ENCODE measurements at regions not wholly inside any gene's neighbourhood (a gene's known extent, or its start where the extent isn't known, plus 50 kb on each side); places are given as distances from the start of the nearest gene placed in this dataset.
A peak's percentile ranks its signal among the peaks of the same experiment; 100 is the strongest.
"Not testable (repeated sequence)": the region's sequence is repeated elsewhere in the genome, so short reads cannot be mapped to it uniquely, and the experiment has no call there.

DNA sequence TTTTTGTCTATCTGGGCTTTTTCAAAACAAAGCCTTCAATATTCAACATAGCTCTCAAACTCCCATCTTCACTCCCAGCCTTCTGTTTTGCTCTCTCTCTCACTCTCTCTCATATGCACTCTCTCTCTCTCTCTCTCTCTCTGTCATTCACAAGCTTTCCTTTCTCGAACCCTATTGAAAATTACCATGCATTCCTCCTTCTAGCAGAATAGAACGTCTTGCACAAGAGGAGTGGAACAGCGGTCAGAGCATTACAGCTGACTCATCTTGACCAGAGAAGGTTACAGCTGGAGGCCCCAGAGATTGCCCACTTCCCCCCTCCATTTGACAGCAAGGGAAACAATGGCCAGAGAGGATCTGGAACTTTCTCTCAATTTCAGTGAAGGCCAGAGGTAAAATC, 51.0 kb upstream of the LIFR start:
- DNase-seq, result no peak

DNA sequence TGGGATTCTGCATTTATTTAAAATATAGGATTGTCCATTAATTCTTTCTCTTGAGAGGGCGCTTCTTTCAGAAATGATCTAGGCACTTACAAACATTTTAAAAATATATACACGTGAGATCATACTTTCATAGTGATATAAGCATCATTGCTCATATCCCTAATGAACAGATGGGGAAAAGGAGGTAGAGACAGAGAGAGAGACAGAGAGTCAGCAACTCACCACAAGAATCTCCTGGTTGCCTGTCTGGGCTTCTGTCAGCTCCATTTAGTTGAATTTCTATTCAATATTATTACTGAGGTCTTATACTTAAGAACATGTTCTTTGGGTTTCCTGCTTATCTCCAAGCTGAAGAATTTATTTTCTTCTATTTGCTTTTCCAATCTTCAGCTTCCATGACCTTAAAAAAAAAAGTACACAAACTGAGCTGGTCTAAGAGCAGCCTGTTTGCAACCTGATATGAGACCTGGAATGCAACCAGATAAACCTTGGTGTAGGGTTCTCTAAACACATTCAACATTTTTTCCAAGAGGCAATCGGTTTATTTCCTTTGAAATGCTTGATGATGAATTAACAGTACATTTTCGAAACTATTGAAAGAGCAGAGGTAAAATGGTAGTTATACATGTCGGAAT, 51.6 kb upstream of the LIFR start:
- no peak for DNase-seq

DNA sequence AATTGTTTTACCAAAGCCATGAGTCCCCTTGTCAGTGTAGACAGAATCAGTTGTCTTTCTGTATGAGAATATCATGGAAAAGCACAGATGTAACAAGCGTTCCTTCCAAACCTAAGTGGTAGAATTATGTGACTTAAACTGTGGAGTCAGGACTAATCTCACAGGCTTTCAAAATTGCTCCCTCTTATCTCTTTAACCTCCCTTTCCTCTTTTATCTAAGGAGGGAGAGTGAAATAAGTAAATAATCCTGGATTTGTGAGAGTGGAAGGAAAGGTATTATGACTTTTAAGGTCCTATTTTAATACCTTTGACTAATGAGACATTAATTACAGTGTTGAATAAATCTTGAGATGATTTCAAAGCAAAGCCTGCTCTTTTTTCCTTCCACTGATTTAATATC, 52.4 kb upstream of the LIFR start:
- peak; percentile 37 for DNase-seq

DNA sequence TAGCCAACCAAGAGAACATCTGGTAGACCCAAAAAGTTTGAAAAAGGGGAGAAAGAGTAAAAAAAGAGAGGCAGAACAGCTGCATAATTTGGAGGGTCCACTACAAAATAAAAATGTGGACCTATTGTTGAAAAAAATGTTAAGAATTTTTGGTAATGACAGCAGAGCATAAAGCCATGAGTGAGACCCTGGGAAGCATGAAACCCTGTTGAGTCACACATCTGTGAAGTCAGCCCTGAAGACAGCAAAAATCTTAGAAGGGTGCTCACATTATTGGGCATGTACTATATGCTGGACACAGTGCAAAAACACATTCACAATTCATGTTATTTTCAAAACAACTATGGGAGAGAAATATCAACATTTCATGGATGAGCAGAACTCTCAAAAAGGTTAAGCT, 56.4 kb upstream of the LIFR start:
- no peak for DNase-seq

DNA sequence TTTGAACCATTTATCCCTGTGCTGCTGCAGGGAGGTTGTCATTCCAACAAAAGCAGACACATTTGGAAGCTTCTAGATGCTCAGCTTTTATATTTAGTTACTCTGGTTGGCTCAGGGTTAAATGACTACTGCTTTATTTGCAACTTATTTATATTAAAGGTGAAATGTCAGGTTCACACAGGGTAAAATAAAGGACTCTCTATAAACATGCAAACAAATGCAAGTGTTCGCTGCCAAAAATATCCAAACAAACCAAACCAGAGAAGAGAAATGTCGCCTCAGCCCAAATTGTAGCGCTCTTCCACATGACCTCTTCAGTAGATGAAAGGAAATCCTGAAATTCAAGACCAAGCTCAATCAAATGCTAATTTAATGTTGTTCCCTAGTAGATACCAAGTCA, 57.0 kb upstream of the LIFR start:
- no peak for DNase-seq

DNA sequence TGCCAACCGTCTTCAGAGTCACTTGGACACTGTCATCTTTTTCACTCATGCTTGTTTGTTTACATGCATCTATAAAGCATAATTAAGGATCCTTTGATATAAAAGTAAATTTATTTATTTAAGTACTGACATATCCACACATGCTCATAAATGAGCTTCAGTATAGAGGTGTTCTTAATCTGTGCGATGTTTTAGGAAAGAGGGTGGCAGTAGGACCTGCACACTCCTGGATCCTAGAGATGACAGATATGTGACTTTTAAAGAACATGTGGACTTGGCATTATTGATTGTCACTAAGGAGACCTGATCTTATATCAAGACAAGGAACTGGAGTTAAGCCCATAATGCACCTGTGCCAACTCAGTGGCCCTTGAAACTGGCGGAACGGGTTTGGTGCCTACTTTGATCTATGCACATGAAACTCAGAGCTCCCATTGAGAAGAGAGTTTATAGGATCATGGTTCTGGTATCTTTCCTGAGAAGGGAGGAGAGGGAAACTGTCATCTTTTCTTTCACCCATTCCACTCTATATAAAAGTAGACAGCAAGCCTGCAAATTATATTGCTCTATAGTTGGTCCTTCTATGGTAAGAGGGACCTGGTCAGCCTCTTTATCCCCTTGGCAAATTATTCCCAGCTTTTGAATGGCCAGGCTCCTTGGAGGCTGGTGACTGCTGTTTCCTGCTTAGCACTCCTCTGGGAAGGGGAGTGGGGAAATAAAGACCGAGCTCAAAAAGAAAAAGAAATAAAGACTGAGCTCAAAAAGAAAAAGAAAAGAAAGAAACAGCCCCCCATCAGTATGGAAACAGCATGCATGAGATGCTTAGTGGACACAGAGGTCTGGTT, 57.8 kb upstream of the LIFR start:
- DNase-seq, result no peak

DNA sequence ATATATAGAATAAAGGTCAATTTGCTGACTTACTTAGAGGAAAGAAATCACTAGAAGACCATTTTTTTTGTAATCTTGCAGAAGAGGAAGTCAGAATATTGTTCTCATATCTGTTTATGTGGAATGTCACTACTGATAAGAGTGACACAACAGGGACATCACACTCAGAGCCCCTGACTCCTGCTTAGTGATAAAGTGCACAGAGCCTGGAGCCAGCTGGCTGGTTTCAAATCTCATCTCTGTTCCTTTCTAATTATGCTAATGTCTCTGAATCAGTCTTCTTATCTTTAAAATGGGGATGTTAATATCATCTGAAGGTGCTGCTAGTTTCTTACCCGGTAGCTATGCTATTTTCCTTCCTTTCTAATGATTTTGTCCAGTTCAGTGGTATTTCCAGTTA, 58.6 kb upstream of the LIFR start:
- DNase-seq, result no peak

DNA sequence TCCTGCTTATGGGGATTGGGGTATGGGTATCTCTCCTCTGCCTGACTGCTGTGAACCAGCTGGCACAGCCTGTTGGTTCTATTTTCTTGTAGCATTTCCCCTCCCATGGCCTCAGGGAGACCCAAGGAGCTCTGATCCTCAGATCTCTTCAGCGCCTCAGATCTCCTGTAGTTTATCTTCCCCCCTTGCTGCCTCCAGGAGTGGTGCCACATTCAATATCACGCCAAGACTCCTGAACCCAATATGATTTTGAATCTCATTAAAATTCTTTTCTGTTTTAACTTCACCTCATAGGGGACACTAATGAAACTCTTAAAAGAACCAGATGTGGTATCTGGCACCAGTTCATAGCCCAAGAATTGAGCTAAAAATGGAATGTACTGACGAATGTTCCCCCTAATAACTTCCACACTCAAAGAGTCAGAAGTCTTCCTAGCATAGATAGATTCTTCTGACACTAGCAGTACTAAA, 59.6 kb upstream of the LIFR start:
- no peak for DNase-seq

DNA sequence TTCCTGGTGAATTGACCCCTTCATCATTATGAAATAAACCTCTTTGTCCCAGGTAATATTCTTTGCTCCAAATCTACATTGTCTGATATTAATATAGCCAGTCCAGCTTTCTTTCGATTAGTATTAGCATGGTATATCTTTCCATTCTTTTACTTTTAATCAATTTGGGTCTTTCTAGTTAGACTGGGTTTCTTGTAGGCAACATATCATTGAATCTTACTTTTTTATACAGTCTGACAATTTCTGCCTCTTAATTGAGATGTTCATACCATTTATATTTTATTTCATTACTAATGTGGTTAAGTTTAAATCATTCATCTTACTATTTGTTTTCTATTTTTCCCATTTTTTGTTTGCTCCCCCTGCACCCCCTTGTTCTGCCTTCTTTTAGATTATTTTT, 61.7 kb upstream of the LIFR start:
- no peak for DNase-seq

DNA sequence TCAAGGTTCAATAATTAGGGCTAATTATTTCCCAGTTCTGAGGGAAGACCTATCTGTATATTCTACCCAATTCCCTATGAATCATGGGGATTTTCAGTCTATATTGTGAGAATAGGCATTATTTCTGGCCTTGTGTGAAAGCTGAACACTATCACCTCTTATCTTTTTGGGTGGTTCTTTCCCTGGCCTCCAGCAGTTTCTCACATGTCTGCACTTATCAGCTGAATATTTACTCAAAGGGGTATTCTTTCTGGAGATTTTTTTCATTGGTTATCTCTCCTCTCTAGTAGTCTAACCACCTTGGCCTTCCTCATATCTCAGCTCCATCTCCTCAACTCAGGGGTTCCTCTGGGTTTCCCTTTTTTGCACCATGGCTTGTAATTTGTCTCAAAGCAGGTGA, 64.9 kb upstream of the LIFR start:
- DNase-seq, result no peak

DNA sequence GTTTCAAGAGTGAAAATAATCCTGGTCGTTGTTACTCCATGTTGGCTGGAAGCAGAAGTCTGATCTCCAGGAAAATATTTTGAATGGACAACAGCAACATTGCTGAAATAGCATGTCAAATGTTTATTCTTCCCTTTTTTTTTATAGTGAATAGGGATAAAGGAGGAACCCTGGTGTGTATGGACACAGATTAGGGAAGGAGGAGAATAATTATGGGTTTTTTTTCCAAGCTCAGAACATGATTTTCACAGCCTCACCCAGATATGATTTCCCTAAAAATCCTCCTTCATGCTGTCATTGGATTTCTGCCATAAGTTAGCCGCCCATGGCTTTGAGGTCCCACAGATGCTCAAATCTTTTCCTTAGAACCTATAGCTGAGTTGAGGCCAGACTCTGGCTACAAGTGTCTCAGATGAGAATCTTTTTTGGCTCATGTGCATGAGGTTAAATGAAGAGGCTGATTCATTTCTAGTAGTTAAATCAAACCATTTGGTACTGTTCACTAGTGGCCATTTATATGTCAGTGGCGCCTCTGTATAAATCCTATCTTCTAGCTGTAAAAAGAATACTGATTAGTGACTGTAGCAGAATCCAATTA, 65.5 kb upstream of the LIFR start:
- DNase-seq, result peak; percentile 38

DNA sequence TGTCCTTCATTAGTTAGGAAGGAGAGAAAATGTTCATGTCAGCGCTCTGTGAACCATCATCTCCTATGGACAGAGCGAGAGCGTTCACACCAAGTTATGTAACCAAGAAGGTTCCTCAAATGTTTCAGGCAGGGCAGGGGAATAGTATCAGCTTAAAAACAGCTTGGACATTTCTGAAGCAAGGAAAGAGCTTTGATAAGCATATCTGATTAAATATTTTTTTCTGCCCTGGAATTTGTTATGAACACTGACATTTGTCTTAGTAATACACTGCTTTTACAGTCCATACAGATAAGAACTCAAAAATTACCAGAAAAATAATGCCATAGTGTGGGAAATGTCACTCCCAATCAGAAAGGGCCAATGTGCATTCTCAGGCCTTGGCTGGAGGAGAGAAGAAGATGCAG, 66.3 kb upstream of the LIFR start:
- peak; percentile 5 for DNase-seq

DNA sequence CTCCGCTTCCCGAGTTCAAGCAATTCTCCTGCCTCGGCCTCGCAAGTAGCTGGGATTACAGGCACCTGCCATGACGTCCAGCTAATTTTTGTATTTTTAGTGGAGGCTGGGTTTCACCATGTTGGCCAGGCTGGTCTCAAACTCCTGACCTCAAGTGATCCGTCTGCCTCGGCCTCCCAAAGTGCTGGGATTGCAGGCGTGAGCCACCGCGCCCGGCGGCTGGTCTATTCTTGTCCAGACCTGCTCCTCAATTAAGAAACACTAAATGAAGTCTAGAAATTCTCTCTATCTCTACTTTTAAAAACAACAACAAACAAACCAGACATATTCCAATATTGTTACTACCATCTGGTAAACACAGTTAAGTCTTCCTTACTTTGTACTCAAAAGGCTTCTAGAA, 68.1 kb upstream of the LIFR start:
- not testable (repeated sequence) for DNase-seq

DNA sequence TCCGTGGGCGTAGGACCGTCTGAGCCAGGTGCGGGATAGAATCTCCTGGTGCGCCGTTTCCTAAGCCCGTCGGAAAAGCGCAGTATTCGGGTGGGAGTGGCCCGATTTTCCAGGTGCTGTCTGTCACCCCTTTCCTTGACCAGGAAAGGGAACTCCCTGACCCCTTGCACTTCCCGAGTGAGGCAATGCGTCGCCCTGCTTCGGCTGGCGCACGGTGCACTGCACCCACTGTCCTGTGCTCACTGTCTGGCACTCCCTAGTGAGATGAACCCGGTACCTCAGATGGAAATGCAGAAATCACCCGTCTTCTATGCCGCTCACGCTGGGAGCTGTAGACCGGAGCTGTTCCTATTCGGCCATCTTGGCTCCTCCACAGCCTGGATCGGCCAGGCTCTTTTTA, 74.9 kb upstream of the LIFR start:
- DNase-seq, result not testable (repeated sequence)

DNA sequence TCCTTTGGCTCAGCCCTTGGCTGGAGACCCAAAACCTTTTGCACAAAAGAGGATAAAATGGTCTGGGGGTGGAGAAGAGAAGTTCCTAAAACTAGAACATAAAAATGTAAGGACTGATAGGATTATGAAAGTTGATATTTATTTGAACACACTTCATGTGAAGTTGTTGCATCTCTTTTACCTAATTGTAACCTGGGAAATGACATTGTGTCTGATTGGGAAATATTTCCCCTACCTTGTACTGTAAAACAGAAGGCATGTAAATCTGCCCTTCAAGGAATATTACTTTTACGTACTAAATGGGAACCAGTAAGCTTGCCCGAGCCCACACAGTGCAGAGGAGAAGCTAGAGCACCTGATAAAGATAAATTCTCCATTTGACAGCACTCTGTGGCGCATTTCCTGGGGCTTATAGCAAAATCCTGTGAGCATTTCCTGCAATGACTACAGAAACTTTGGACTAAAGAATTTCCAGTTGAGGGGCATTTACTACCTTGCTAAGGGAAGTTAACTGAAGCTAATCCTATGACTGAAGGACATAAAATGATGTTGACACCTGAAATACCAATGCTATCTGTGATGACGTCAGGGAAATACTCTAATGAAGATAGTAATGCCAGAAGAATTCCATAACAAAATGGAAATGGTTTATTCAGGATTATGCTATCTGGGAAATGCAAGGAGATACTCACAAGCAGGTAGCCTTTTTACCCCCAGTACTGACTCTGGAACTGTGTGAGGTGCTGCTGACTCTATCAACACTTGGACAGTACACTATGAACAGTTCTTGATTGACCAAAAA, 78.3 kb upstream of the LIFR start:
- no peak for DNase-seq

DNA sequence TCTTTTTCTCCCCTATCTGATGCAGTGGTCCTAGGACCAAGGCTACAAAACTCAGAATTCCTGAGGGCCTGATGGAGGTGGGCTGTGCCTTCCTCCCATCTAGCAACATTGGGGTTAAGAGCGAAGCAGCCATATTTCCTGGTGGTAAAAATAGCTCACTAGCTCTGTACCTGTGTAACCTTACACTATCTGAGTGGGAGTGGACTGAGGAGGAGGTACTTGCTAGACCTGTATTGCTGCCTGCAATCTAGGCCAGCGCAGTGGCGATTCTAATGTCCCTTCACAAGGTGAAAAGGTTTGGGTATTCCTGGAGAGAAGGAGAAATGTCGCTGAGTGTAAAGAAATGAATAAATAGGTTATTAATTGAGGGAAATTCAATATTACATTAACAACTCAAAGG, 80.2 kb upstream of the LIFR start:
- DNase-seq, result no peak

DNA sequence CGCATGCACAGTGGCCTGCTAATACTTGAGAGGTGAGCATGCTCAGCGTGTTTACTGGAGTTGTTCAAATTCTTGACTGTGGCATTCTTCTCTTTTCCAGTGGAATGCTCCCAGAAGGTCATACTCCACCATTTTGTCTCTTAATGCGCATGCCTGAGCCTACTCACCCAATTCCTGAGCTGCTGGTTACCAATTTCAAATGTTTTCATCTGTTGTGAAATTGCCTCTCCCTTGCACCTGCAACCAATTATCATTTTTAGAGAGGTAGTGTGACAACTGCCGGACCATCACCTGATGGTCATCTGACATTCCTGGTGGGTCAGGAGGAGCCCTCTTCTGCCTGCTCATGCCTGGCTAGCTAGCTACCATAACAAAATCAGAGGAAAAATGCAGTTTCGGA, 82.2 kb upstream of the LIFR start:
- no peak for DNase-seq

DNA sequence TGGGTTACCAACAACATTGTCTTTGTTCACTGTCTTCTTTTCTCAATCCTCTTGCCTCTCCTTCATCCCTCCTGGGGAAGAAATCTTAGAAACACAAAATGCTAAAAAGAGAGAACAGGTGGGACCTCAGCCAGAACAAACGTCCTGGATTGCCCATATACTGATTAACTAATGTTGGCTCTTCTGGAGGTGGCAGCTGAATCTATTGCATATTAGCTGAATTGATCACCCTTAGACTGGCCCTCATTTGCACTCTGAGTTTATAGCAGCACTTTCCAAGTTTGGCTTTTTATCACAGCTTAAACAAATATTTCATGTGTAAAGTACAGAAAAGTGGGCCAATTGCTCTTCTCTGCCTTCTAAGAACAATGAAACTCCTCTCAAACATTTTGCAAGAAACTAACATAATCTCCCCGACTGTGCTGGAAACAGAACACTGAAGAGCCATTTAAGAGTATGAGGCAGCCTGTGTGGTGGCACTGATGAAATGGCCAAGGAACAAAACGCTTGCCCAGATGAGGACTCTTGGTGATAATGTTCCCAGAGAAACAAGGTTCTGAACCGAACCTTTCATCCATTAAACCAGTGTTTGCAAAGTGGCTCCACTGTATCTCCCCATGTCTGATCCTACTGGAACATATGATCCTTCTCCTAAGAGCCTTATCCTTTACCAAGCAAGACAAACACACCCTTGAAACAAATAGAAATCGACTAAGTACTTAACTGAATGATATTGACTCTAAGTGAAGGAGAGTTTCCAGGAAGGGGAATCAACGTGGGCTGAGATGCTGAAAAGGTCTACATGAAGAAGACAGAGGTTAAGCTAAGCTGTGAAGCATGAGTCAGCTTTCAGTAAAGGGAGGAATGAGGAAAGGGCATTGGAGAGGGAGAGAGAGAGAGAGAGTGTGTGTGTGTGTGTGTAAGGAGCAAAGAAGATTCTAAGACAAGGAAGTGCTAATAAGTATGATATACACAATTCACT, 83.2 kb upstream of the LIFR start:
- DNase-seq, result no peak

DNA sequence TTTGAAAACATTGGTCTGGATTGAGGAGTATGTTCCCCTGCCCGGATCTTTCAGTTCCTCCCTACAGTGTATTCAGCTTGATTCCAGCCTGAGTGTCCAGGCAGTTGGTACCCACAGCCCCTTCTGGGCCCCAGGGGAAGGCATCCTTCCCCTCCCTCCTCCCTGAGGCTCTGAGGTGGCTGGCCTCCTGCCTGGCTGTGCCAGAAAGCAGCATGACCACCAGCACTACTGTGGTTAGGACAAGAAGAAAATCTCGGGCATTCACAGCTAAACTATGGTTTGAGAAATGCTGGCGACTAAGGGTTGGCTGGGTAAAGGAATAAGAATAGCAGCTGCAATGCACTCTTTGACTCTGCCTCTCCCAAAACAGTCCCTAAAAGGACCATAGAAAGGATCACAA, 84.6 kb upstream of the LIFR start:
- DNase-seq, result no peak

DNA sequence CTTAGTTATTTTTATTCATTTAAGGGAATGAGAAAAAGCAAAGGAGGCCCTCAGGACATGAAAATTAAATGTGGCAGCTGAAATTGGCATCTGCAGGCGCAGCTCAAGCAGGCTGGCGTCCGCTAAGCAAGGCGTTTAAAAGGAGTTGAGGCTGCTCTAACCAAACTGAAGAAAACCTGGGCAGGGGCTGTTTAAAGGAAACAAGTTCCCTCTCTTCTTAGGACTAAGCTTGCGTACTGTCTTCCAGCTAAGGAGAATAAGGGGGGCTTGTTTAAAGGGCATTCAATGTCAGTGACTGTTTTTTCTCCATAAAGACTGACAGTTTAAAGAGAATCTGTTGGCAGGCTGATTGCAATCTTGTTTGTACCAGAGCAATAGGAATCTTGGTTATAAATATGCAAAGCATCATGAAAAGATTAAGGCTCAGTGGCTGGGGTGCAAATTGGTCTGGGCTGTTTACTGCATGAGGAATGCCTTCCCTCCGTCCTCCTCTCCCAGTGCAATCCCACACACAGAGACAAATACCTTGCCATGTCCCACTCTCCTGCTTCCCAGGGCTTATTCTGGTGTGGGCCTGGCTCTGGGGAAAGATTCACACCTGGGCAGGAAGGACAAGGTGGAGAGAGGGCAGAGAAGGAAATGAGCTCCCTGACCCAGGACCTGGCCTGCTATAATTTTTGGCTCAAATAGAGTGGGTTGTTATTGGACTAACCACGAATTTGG, 85.9 kb upstream of the LIFR start:
- no peak for DNase-seq

DNA sequence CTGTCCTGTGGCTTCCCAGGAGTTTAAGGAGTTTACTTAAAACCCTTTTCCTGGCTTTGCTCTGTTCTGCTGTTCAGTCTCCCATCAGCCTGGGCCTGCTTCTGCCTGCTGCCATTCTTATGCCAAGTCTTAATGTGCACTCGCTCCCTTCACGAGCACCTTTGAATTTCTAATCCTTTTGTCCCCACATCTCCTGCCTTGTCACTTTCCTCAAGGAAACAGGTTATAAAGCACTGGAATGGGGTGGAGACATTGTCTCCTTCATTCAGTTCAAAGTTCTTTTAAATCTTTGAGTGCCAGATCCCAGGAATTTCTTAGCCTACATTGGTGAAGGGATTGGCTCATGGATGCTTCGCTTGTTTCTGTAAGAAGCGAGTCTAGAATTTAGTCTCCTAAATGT, 87.2 kb upstream of the LIFR start:
- no peak for DNase-seq

Data from NCI-H82 (cell line).